Hematopoietic multipotent progenitor cell treated with erythropoietin and hydrocortisone succinate and interleukin-3 and kit ligand, for 17 days (in vitro differentiated cells): ENCODE measurements at regions not wholly inside any gene's neighbourhood (a gene's known extent, or its start where the extent isn't known, plus 50 kb on each side); places are given as distances from the start of the nearest gene placed in this dataset.
"Not testable (repeated sequence)": the region's sequence is repeated elsewhere in the genome, so short reads cannot be mapped to it uniquely, and the experiment has no call there.

ENCODE experiments used
- DNase-seq: peaks from one replicate; pipeline ENCODE4 v3.0.0-alpha.2; 2015; ENCODE audit warnings: low spot score

- DNase-seq = no peak
These were observed 300.6 kb downstream of the SATB1 start for GRCh38 chr3:18124501-18124900.

DNA sequence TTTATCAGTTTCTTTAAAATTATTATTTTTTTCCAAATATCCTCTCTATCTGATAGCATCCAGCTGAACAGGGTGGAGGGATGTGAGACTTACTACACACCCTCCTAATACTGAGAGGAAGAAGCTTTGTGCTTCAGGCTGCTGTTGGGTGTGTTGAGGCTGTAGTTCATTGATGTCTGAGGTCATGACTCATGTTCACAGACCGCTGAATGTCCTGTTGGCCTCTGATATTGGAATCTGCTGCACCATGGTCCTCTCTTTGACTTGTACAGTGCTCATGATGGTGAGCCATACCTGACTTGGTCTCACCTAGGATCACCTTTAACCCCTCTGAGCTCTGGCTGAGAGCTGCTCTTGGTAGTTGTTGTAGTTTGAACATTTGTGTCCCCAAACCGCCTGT lies 302.9 kb downstream of the SATB1 start:
- no peak for DNase-seq

DNA sequence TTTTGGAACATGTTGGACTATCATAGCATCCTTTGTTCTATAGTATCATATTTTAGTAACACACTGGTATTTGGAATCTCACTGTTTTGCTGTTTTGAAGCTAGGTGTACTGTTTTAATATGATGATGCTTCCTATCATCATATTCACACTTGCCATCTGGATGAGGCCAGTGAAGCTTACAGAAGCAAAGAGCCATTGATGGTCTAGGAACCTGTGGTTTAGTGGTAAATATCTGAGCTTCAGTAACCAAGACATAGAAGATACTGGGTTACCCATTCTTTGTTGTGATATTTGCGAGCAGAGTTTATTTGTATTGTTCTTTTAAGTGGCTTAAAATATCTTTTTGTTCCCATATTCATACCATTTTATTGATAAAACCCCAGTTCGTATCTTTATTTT lies 304.1 kb downstream of the SATB1 start:
- no peak for DNase-seq

GRCh38 chr3:18119866-18120265 lies 305.3 kb downstream of the SATB1 start:
- DNase-seq = no peak

DNA sequence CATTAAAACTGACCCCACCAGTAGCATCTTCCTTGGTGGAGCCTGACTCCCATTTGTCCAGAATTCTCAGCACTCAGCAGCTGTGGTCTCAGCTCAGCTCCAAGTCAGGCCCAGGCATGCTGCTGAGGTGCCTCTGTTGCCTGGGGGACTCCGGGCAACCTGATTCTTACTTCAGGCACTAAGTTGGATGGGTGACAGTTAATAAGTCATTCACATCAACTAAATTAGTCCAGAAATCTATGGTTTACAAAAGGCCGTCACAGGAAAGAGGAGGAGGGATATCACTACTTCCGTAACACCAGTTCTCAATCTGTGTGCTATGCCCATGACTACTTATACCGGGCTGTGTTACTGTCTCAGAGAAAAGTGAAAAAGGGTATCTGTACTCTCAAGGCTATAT lies 310.2 kb downstream of the SATB1 start:
- no peak for DNase-seq

- DNase-seq = no peak
These were observed 311.7 kb downstream of the SATB1 start for GRCh38 chr3:18113417-18113816.

GRCh38 chr3:18112674-18113375 lies 312.3 kb downstream of the SATB1 start:
- DNase-seq = no peak

GRCh38 chr3:18111796-18112232 lies 313.3 kb downstream of the SATB1 start:
- no peak for DNase-seq

GRCh38 chr3:18103591-18103990 lies 321.5 kb downstream of the SATB1 start:
- DNase-seq = no peak

DNA sequence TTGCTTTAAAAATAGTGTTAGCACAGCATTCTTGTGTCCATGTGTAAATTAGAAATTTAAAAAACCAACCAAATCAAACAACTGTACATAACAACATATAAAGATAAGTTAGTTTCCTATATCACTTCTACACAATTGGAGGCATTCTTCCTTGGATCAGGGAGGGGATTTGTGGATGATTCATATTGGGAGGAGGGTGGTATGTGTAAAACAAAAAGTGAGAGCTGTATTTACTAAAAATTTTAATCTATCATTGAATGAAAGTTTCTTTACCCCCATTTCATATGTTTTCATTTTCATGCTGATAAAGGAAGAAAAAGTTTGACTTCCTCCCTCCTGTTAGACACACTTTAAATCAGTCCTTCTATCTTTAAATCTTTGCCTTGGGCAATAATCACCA lies 325.0 kb downstream of the SATB1 start:
- DNase-seq = no peak

- DNase-seq = no peak
These were observed 325.5 kb downstream of the SATB1 start for GRCh38 chr3:18099611-18100010.

GRCh38 chr3:18098960-18099587 lies 326.1 kb downstream of the SATB1 start:
- DNase-seq = no peak

GRCh38 chr3:18097989-18098388 lies 327.1 kb downstream of the SATB1 start:
- DNase-seq = no peak

DNA sequence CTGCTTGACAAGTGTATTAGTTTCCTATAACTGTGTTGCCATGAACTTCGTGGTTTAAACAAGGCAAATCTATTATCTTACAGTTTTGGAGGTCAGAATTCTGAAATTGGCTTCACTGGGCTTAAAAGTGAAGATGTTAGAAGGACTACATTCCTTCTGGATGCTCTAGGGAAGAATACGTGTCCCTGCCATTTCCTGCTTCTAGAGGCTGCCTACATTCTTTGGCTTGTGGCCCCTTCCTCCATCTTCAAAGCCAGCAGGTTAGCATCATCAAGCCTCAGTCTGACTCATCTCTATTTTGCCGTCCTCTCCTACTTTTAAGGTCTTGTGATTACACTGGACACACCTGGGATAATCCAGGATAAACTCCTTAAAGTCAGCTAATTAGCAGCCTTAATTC lies 327.7 kb downstream of the SATB1 start:
- no peak for DNase-seq

DNA sequence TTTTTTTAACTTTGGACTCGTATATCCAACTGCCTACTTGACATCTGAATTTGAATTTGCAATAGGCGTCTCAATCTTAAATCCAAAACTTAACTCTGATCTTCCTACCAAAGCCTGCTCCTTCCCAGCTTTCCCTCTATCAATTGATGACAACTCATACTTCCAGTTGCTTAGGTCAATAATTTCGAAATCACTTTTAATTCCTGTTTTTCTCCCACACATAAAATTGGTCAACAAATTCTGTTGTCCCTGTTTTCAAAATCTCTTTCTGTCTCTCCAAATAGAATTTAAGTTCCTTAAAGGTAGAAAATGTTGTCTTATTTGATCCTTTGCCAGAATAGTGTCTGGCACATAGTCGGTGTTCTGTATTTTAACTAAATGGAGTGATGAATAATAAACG lies 332.4 kb downstream of the SATB1 start:
- no peak for DNase-seq

- DNase-seq = no peak
These were observed 334.8 kb downstream of the SATB1 start for GRCh38 chr3:18090377-18090776.

DNA sequence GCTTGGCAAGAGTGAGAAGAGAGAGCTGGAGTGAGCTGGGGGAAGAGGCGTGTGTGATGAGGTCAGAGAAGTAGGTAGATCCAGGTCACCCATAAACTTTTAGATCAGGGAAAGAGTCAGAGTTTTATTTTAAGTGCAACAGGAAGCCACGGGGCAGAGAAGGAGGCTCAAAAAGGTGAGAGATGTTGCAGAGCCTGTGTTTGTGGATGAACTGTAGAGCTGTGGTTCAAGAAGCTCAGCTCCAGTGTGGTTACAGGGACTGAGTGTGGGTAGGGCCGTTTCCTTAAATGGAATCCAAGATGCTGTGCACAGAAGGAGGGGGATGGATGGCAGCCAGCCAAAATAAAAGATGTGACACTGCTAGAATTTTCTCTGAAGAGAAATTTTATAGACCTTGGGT lies 337.2 kb downstream of the SATB1 start:
- DNase-seq = no peak

DNA sequence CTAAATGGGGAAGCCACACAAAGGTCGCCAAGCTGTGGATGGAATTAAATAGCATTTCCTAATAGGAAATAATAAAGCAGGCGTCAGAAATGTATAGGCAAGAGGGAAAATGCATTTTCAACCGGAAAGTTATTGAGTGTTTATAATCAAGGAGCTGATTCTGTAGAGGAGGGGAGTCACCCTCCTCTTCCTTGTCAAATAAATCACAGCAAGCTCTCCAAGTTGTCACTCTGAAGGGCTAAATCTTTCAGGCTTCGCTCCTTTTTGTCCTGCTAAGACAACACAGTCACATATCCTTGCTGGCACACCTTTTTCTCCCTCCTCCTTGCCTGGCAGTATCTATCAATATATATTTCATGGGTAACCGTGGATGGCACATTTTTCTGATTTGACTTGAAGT lies 338.4 kb downstream of the SATB1 start:
- DNase-seq = no peak

DNA sequence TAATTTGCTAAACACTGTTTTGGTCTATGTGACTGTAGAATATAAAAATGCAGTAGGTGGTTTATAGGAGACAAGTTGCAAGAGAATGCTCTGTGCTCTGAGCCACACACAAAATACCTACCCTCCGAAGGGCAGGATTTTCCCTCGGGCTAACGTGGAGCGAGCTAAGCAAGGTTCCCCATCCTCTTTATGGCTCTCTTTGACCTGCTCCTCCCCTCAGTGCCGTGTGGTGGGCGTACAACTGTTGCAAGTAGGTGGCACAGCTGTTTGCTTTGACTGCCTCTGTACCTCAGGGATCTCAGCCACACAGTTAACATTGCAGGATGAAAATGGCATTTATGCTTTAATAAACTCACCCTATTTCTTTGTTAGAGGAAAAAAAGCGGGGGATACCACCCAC lies 339.1 kb downstream of the SATB1 start:
- DNase-seq = no peak

DNA sequence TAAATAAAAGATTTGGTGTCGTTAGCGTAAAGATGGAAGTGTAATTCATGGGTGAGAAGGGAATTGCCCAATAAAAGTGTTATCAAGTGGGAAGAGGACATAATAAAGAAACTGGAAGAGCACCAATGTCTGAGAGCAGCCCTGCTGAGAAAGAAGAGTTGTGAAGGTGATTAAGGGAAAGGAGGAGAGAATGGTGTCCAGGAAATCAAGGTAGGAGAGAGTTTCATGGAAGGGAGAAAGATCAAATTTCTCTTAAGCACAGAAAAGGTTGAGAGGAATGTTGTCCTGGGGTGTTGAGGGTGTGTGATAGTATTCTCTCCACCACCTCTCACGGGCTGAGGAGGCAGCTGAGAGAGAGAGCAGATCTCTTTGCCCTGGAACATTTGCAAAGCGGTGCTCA lies 339.7 kb downstream of the SATB1 start:
- DNase-seq = no peak

DNA sequence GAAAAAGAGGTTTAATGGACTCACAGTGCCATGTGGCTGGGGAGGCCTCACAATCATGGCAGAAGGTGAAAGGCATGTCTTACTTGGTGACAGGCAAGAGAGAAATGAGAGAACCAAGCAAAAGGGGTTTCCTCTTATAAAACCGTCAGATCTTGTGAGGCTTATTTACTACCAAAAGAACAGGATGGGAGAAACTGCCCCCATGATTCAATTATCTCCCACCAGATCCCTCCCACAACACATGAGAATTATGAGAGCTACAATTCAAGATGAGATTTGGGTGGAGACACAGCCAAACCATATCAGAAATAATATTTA lies 340.8 kb upstream of the TBC1D5 start:
- DNase-seq = not testable (repeated sequence)

- no peak for DNase-seq
These were observed 340.3 kb upstream of the TBC1D5 start for GRCh38 chr3:18082551-18083272.

DNA sequence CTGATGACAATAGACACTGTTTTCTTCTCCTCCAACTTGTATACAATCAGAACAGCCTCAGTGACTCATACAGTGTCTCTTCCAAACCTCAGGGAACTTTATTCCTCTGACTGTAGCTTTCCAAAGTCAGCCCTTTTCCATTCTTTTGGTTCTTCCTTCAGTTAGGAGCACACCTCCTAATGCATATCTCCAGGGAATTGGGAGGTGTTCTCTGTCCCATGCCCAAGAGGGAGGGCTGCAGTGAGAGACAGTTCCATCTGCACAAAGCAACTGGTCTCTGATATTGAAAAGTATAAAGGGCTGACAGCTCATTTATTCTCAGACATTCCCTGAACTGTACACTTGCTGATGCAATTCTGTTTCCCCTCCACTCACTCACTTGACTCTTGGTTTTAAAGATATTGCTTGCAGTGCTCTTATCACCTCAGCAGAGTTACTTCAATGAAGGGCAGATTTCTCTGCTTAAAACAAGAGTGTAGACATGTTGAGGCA lies 337.8 kb upstream of the TBC1D5 start:
- DNase-seq = no peak
